ENCODE measurements at regions not wholly inside any gene's neighbourhood (a gene's known extent, or its start where the extent isn't known, plus 50 kb on each side); places are given as distances from the start of the nearest gene placed in this dataset.
"Not testable (repeated sequence)": the region's sequence is repeated elsewhere in the genome, so short reads cannot be mapped to it uniquely, and the experiment has no call there.

- Mint-ChIP-seq H3K27ac (no peak overlapping the region), H3K4me3 (no peak overlapping the region), H3K36me3 (ENCODE audit: low read depth) (no peaks in the 10 kb centered on the region), H3K9me3 (no peaks in the 10 kb centered on the region), H3K27me3 (ENCODE audit: low read depth, poor library complexity) (no peaks in the 10 kb centered on the region), H3K4me1 (no peaks in the 10 kb centered on the region)
- TF ChIP-seq, protein P1, sequence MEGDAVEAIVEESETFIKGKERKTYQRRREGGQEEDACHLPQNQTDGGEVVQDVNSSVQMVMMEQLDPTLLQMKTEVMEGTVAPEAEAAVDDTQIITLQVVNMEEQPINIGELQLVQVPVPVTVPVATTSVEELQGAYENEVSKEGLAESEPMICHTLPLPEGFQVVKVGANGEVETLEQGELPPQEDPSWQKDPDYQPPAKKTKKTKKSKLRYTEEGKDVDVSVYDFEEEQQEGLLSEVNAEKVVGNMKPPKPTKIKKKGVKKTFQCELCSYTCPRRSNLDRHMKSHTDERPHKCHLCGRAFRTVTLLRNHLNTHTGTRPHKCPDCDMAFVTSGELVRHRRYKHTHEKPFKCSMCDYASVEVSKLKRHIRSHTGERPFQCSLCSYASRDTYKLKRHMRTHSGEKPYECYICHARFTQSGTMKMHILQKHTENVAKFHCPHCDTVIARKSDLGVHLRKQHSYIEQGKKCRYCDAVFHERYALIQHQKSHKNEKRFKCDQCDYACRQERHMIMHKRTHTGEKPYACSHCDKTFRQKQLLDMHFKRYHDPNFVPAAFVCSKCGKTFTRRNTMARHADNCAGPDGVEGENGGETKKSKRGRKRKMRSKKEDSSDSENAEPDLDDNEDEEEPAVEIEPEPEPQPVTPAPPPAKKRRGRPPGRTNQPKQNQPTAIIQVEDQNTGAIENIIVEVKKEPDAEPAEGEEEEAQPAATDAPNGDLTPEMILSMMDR (IDR thresholded peaks at IDR 0.05), result no peak
- DNase-seq, result no peak
These were observed 974.5 kb downstream of the LTN1 start for GRCh38 chr21:28018213-28018612.

DNA sequence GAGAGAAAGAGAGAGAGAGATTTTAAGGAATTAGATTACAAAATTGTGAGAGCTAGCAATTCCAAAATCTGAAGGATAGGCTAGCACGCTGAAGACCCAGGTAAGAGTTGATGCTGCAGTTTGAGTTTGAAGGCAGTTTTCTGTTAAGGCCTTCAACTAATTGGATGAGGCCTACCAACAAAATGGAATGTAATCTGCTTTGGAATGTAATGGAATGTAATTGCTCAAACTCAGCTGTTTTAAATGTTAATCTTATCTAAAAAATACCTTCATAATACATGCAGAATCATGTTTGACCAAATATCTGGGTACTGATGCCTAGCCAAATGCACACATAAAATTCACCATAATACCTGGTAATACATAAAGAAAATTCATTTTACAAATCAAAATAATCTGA, 976.1 kb downstream of the LTN1 start:
- no peak for DNase-seq
- Mint-ChIP-seq H3K4me1 (no peaks in the 10 kb centered on the region), H3K27me3 (ENCODE audit: low read depth, poor library complexity) (no peaks in the 10 kb centered on the region), H3K4me3 (no peak overlapping the region), H3K9me3 (no peaks in the 10 kb centered on the region), H3K36me3 (ENCODE audit: low read depth) (no peaks in the 10 kb centered on the region), H3K27ac (no peak overlapping the region)
- TF ChIP-seq, protein P1 (IDR thresholded peaks at IDR 0.05), result no peak

- H3K36me3 Mint-ChIP-seq (ENCODE audit: low read depth); DNase-seq; H3K4me3 Mint-ChIP-seq; H3K27ac Mint-ChIP-seq; H3K4me1 Mint-ChIP-seq; H3K27me3 Mint-ChIP-seq (ENCODE audit: low read depth, poor library complexity); H3K9me3 Mint-ChIP-seq: not testable (repeated sequence)
These were observed 979.6 kb downstream of the LTN1 start for GRCh38 chr21:28013123-28013522.

DNA sequence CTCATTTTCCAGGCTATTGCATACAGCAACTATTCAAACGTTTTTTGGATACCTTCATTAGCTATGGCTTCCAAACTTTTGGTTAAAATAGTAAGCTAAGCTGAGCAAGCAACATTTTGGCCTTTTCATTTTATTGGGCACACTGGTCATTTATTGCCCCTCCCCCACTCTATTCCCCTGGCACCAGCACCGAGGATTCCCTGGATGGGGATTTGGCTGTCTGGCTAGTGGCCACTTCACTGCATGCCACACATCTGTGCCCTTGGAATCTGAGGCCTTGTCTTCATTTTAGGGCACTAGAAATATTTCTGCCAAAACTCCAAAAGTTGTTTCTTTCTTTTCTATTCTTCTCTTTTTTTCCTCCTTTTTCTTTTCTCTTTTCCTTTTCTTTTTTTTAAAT, 980.7 kb downstream of the LTN1 start:
- not testable (repeated sequence) for H3K4me1 Mint-ChIP-seq; H3K27ac Mint-ChIP-seq; H3K9me3 Mint-ChIP-seq; H3K27me3 Mint-ChIP-seq (ENCODE audit: low read depth, poor library complexity); DNase-seq; H3K36me3 Mint-ChIP-seq (ENCODE audit: low read depth); H3K4me3 Mint-ChIP-seq

DNA sequence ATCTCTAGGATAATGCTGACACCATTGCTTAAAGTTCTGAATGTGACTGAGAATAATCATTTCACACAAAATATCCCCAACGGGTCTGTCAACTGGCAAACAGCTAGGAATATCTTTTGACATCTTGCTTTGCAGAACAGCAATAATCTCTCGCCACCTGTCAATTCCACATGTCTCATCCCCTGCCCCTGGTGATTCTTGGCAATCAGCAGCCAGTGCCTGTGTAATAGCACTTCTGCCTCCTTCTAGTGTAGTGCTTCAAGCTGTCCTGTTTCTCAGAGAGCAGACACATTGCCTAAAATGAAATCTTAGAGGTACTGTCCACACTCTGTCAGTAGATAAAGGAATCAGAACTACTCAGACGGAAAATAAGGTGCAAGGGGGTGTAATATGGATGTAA, 984.4 kb downstream of the LTN1 start:
- DNase-seq; H3K27ac Mint-ChIP-seq; H3K4me1 Mint-ChIP-seq; H3K36me3 Mint-ChIP-seq (ENCODE audit: low read depth); H3K9me3 Mint-ChIP-seq; H3K4me3 Mint-ChIP-seq; H3K27me3 Mint-ChIP-seq (ENCODE audit: low read depth, poor library complexity): not testable (repeated sequence)

- H3K4me3 Mint-ChIP-seq; H3K9me3 Mint-ChIP-seq; DNase-seq; H3K4me1 Mint-ChIP-seq; H3K27me3 Mint-ChIP-seq (ENCODE audit: low read depth, poor library complexity); H3K36me3 Mint-ChIP-seq (ENCODE audit: low read depth); H3K27ac Mint-ChIP-seq: not testable (repeated sequence)
These were observed 989.0 kb downstream of the LTN1 start for GRCh38 chr21:28003627-28004026.

GRCh38 chr21:27996906-27997305, 995.8 kb downstream of the LTN1 start:
- H3K36me3 Mint-ChIP-seq (ENCODE audit: low read depth); H3K27ac Mint-ChIP-seq; H3K4me1 Mint-ChIP-seq; H3K4me3 Mint-ChIP-seq; H3K27me3 Mint-ChIP-seq (ENCODE audit: low read depth, poor library complexity); H3K9me3 Mint-ChIP-seq; DNase-seq: not testable (repeated sequence)

DNA sequence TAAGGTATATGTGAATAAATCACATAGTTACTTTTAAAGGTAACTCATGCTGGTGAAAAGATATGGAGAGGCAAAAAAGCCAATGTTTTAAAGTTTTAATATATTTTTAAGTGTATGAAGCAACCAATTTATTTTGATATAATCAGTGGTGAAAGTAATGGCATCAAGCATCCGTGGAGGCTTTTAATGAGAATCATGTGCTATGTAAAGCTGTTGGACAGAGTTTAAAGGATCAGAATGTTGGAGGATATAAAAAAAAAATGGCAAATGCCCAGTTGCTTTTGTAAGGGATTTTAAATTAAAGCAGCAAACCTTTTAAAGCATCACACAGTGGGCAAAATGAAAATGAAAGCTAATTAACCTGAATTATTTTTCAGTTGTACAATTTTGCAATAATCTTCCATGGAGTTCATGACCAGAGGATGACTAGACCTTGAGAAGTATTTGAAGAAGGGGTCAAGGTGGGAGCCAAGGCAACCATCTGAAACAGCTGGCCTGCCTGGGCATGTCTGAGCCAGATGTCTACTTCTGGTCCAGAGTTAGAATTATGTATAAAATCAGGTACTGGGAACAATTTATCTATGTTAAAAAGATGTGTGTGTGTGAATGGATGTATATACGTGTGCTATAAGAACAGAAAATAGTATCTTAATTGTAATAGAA, 1007.9 kb downstream of the LTN1 start:
- H3K9me3 Mint-ChIP-seq; H3K4me3 Mint-ChIP-seq; H3K4me1 Mint-ChIP-seq; H3K27ac Mint-ChIP-seq; DNase-seq; H3K27me3 Mint-ChIP-seq (ENCODE audit: low read depth, poor library complexity); H3K36me3 Mint-ChIP-seq (ENCODE audit: low read depth): not testable (repeated sequence)

DNA sequence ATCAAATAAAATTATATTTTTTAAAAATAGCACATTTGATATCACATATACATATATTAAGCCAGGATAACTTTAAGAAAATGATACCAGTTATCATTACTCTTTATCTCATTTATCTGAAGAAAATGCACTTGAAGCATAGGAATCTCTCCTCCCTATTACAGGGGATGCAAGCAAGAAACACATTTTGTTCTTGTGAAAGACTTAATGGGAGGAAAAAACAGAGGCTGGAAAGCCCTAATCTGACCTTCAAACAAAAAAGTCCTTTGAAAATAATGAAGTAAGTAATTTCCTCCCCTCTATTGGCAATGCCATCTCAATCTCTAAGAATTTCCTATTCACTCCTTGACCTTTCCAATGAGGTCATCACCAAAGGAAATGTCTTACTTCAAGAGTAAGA, 1012.6 kb upstream of the ADAMTS5 start:
- H3K27me3 Mint-ChIP-seq (ENCODE audit: low read depth, poor library complexity); H3K4me1 Mint-ChIP-seq; H3K36me3 Mint-ChIP-seq (ENCODE audit: low read depth); H3K27ac Mint-ChIP-seq; DNase-seq; H3K9me3 Mint-ChIP-seq; H3K4me3 Mint-ChIP-seq: not testable (repeated sequence)

Data from nephron progenitor cell (in vitro differentiated cells).